WERI-Rb-1 (cell line): ENCODE measurements at regions not wholly inside any gene's neighbourhood (a gene's known extent, or its start where the extent isn't known, plus 50 kb on each side); places are given as distances from the start of the nearest gene placed in this dataset.

Experiments used
- DNase-seq: peaks from one replicate; pipeline ENCODE4 v3.0.0-alpha.2; 2020
- H3K27ac ChIP-seq: fragments of 250-450 bp; sonication (Bioruptor Pico); 2 replicates; pipeline ENCODE4 v1.5.1; 2020; ENCODE audit warnings: mild to moderate bottlenecking, moderate library complexity
- H3K27me3 ChIP-seq: fragments of 250-450 bp; sonication (Bioruptor Pico); 2 replicates; pipeline ENCODE4 v1.5.1; 2021; ENCODE audit warnings: mild to moderate bottlenecking, low read depth, moderate library complexity; ENCODE audit not compliant: insufficient read depth, severe bottlenecking
- H3K36me3 ChIP-seq: fragments of 250-450 bp; sonication (Bioruptor Pico); 2 replicates; pipeline ENCODE4 v1.5.1; 2020; ENCODE audit warnings: mild to moderate bottlenecking, moderate library complexity
- H3K4me3 ChIP-seq: 2 replicates; pipeline ENCODE4 v1.5.1; 2011; ENCODE audit warnings: low read depth, mild to moderate bottlenecking, control low read depth, low read length
- H3K9me3 ChIP-seq: fragments of 250-450 bp; sonication (Bioruptor Pico); 2 replicates; pipeline ENCODE4 v1.5.1; 2021; ENCODE audit warnings: mild to moderate bottlenecking, moderate library complexity; ENCODE audit not compliant: severe bottlenecking
- TF ChIP-seq, protein P1 (sequence below): IDR thresholded peaks from 2 replicates; pipeline ENCODE4 v1.5.1; 2011; ENCODE audit warnings: low read depth, mild to moderate bottlenecking, control low read depth, inconsistent platforms, low read length

DNA sequence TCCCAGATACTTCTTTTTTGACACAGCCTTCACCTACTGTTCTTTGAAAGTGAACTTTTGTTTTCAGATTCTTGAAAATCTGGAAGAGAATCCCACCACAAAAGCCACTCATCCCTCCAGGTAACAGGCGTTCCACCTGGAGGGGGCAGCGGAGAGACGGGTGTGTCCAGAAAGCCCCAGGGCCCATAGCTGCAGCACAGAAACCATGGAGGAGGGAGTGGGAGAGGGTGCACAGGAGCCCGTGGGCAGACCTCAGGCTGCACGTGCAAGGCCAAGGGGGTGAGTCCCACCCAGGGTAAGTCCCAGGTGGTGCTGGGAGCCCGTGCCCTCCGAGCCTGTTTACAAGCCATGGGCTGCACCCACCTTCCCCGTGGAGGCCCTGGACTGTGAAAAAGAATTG lies 86.5 kb downstream of the PSMG1 start:
- peak; percentile 24 for DNase-seq
- Histone ChIP-seq H3K27ac (no peak overlapping the region), H3K9me3 (peaks cover 6% of the 10 kb centered on the region), H3K36me3 (no peaks in the 10 kb centered on the region), H3K27me3 (no peaks in the 10 kb centered on the region), H3K4me3 (no peak overlapping the region)
- TF ChIP-seq, protein P1, sequence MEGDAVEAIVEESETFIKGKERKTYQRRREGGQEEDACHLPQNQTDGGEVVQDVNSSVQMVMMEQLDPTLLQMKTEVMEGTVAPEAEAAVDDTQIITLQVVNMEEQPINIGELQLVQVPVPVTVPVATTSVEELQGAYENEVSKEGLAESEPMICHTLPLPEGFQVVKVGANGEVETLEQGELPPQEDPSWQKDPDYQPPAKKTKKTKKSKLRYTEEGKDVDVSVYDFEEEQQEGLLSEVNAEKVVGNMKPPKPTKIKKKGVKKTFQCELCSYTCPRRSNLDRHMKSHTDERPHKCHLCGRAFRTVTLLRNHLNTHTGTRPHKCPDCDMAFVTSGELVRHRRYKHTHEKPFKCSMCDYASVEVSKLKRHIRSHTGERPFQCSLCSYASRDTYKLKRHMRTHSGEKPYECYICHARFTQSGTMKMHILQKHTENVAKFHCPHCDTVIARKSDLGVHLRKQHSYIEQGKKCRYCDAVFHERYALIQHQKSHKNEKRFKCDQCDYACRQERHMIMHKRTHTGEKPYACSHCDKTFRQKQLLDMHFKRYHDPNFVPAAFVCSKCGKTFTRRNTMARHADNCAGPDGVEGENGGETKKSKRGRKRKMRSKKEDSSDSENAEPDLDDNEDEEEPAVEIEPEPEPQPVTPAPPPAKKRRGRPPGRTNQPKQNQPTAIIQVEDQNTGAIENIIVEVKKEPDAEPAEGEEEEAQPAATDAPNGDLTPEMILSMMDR: peak; percentile 37; the same call in 1 of the 2 replicates

DNA sequence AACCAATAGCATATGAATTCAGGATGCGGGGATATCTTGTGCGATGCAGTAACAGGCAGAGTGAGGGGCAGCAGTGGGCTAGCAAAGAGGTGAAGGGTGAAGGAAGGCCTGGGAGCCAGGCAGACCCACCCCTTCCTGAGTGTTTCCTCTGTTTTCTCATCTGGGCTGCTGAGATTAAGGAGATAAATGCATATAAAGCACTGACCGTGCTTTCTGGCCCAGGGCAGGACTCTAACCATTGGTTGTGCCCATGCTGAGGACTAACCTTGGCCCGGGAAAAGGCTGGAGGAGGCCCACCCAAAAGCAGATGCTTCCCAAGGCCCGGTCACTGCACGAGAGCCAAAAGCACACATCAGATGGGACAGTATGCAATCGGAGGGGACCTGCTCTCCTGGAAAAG lies 87.6 kb downstream of the PSMG1 start:
- no peak overlapping the region for H3K27ac ChIP-seq
- TF ChIP-seq, protein P1: no peak
- no peak for DNase-seq
- H3K27me3 ChIP-seq: no peaks in the 10 kb centered on the region
- H3K4me3 ChIP-seq: no peak overlapping the region
- H3K36me3 ChIP-seq: no peaks in the 10 kb centered on the region
- H3K9me3 ChIP-seq: peaks cover 6% of the 10 kb centered on the region

DNA sequence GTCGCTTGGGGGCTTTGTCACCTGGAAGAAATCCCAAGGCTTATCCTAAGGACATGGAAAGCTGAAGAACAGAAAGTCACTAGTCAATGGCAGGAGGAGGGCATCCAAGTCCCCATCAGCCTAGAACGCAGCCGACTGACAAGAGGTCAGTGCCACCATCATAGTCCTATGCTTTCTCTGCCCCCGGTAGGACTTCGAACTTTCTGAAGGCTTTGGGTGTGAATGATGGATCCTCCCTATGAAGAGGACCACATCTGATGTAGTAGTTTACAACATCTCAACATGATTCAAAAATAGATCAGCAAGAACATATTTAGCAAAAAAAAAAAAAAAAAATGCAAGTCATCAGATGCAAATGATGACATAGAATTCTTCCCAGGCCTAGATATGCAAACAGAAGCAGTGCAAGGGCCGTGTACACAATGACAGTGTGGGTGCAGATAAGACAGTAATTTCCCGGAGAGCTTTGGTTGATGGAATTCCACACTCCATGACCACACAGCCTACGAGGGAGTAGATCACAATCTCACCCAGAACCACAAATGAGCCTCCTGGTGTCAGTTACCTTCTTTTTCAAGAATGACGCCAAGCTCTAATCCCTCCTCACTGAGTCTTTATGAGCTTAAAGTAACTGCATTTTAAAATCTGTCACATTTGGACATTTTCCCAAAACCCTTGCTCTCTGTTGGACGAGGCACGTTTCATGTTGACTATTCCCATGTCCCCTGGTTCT lies 88.2 kb downstream of the PSMG1 start:
- Histone ChIP-seq H3K36me3 (no peaks in the 10 kb centered on the region), H3K4me3 (no peak overlapping the region), H3K27me3 (no peaks in the 10 kb centered on the region), H3K9me3 (peaks cover 6% of the 10 kb centered on the region), H3K27ac (no peak overlapping the region)
- TF ChIP-seq, protein P1: no peak
- no peak for DNase-seq

DNA sequence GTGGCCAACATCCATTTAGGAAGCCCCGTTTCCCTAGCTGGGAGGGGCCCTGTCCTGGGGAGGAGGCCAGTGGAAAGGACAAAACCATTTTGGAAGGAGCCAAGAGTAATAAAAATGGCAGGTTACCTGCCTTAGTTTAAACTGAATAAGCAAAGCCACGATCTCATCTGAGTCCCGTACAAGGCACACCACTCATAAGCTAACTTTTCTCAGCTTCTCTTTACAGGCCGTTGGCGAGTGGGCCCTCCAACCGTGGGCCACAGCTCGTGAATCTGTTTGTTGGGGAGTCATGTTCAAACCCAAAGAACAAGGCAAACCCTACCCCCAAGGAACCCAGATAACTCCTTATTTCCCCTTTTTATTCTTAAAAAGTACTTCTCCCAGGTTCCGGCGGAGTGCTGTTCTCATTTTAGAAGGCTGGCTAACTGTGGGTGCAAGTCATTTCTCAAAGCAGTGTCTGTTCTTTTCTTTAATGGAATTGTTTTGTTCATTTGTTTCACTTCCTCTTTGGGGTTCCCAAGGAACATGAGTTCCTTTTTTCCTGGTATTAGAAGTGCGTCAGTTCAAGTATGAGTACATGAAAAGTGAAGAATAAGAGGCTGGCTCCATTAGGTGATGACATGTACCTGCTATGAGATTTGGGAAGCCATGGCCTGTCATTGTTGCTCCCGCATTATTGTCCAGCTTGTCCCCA lies 89.0 kb downstream of the PSMG1 start:
- H3K27ac ChIP-seq: no peak overlapping the region
- TF ChIP-seq, protein P1: no peak
- H3K27me3 ChIP-seq: no peaks in the 10 kb centered on the region
- H3K9me3 ChIP-seq: no peaks in the 10 kb centered on the region
- no peaks in the 10 kb centered on the region for H3K36me3 ChIP-seq
- no peak for DNase-seq
- H3K4me3 ChIP-seq: no peak overlapping the region

DNA sequence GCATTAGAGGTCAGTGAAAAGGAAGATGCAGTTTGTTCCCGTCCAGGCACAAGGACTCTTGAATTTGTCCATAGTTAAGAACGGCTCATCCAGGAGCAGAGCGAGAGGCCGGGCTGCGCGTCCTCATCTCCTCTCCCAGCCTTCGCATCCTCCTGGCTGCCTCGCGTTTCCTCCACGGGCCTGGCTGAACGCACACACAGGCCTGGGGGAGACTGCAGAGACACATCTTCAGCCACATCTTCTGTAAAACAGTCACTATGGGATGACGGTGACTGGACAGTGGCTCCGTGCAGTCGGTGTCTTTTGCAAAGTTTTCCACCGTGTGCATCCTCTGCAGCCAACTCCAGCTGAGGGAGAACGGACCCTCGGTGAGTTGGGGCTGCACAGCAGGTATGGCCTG lies 89.7 kb downstream of the PSMG1 start:
- Histone ChIP-seq H3K4me3 (no peak overlapping the region), H3K27ac (no peak overlapping the region), H3K36me3 (no peaks in the 10 kb centered on the region), H3K9me3 (peaks cover 3% of the 10 kb centered on the region), H3K27me3 (no peaks in the 10 kb centered on the region)
- no peak for DNase-seq
- TF ChIP-seq, protein P1: no peak
